HG02571 (cell line): ENCODE measurements at regions not wholly inside any gene's neighbourhood (a gene's known extent, or its start where the extent isn't known, plus 50 kb on each side); places are given as distances from the start of the nearest gene placed in this dataset.
"Not testable (repeated sequence)": the region's sequence is repeated elsewhere in the genome, so short reads cannot be mapped to it uniquely, and the experiment has no call there.

ENCODE experiments used
- ATAC-seq: cut with Tn5 transposase; IDR thresholded peaks from one replicate; pipeline ENCODE4 v1.9.1; 2021; ENCODE audit warnings: mild to moderate bottlenecking, moderate library complexity; ENCODE audit not compliant: unreplicated experiment

- no peak for ATAC-seq
These were observed 62.8 kb upstream of the ATP12A start for GRCh38 chr13:24617256-24618010.

- peak; percentile 71 for ATAC-seq
These were observed 61.9 kb upstream of the ATP12A start for GRCh38 chr13:24618011-24618955.

GRCh38 chr13:24619282-24619681 is 60.9 kb upstream of the ATP12A start:
- ATAC-seq = no peak

- not testable (repeated sequence) for ATAC-seq
These were observed 57.6 kb upstream of the ATP12A start for GRCh38 chr13:24622481-24623148.

GRCh38 chr13:24623149-24623665 is 57.0 kb upstream of the ATP12A start:
- ATAC-seq = no peak

GRCh38 chr13:24624363-24624762 is 55.8 kb upstream of the ATP12A start:
- no peak for ATAC-seq

- no peak for ATAC-seq
These were observed 55.4 kb upstream of the ATP12A start for GRCh38 chr13:24624801-24625231.

GRCh38 chr13:24625331-24625731 is 54.9 kb upstream of the ATP12A start:
- peak; percentile 38 for ATAC-seq

- peak; percentile 63 for ATAC-seq
These were observed 54.0 kb upstream of the ATP12A start for GRCh38 chr13:24625870-24626849.

- no peak for ATAC-seq
These were observed 53.0 kb upstream of the ATP12A start for GRCh38 chr13:24627090-24627714.

GRCh38 chr13:24627946-24628345 is 52.3 kb upstream of the ATP12A start:
- no peak for ATAC-seq

GRCh38 chr13:24629320-24629719 is 50.9 kb upstream of the ATP12A start:
- no peak for ATAC-seq

- ATAC-seq = no peak
These were observed 50.1 kb upstream of the ATP12A start for GRCh38 chr13:24630121-24630520.
